SK-N-SH (cell line): ENCODE measurements at regions not wholly inside any gene's neighbourhood (a gene's known extent, or its start where the extent isn't known, plus 50 kb on each side); places are given as distances from the start of the nearest gene placed in this dataset.

Experiments used
- EP300 ChIP-seq, 2 experiments: IDR thresholded peaks; 2 replicates each; pipeline versions ENCODE4 v1.4.0 to v1.6.1; 2012; ENCODE audit warnings: borderline replicate concordance in 1 of 2, low read depth in 1 of 2, low read length in 1 of 2
- EZH2phosphoT487 ChIP-seq: fragments of 200-600 bp; sonication (generic); IDR thresholded peaks from 2 replicates; pipeline ENCODE4 v1.6.1; 2017; ENCODE audit warnings: low read depth, mixed run types, mild to moderate bottlenecking, antibody characterized with exemption, moderate library complexity, borderline replicate concordance
- FOXM1 ChIP-seq: IDR thresholded peaks from 2 replicates; pipeline ENCODE4 v1.4.0; 2012; ENCODE audit warnings: low read depth, mild to moderate bottlenecking
- GABPA ChIP-seq: IDR thresholded peaks from 2 replicates; pipeline ENCODE4 v1.4.0; 2012; ENCODE audit warnings: low read depth, mild to moderate bottlenecking
- NFIC ChIP-seq: IDR thresholded peaks from 2 replicates; pipeline ENCODE4 v1.4.0; 2012; ENCODE audit warnings: borderline replicate concordance
- POLR2AphosphoS5 ChIP-seq: IDR thresholded peaks from 2 replicates; pipeline ENCODE4 v1.6.1; 2012; ENCODE audit warnings: low read depth, low read length
- RAD21 ChIP-seq: IDR thresholded peaks from 2 replicates; pipeline ENCODE4 v1.6.1; 2012; ENCODE audit warnings: mild to moderate bottlenecking, low read length
- RFX5 ChIP-seq: IDR thresholded peaks from 2 replicates; pipeline ENCODE4 v1.6.1; 2012; ENCODE audit warnings: mild to moderate bottlenecking, improper control_type of control experiment, low read length
- TAF1 ChIP-seq: IDR thresholded peaks from 2 replicates; pipeline ENCODE4 v1.6.1; 2012; ENCODE audit warnings: low read depth, mild to moderate bottlenecking, low read length, moderate library complexity, borderline replicate concordance
- TF ChIP-seq, protein P1 (sequence below): fragments of 200-600 bp; sonication (generic); IDR thresholded peaks from 2 replicates; pipeline ENCODE4 v1.6.1; 2017; ENCODE audit warnings: antibody characterized with exemption, mild to moderate bottlenecking, moderate library complexity
- TF ChIP-seq, protein P2 (sequence below): IDR thresholded peaks from 2 replicates; pipeline ENCODE4 v1.4.0; 2012; ENCODE audit warnings: low read depth
- TF ChIP-seq, protein P3 (sequence below): fragments of 150-350 bp; IDR thresholded peaks from 2 replicates; pipeline ENCODE4 v1.6.1; 2017; ENCODE audit warnings: antibody characterized with exemption, low read length, low read depth, borderline replicate concordance

DNA sequence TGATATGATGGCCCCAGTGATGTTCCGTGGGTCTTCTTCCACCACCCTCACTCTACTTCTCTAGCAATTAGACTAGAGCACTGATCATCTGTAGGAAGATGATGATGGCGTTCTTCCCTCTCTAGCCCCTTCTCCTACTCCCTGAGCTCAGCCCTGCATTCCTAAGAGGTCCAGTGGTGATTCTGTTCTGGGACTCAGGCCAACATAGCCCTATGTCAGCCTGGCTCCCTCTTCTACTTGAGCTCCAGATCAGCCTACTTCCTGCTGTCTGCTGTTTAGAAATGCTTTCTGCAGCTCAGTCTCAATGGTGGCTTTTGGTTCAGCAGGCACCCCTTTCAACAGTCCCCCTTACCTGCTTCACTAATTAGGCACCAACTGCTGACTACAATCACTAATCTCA is 86.1 kb upstream of the ZBED5 start:
- TF ChIP-seq GABPA = no peak
- TF ChIP-seq EZH2phosphoT487 = no peak
- TF ChIP-seq, protein P1, sequence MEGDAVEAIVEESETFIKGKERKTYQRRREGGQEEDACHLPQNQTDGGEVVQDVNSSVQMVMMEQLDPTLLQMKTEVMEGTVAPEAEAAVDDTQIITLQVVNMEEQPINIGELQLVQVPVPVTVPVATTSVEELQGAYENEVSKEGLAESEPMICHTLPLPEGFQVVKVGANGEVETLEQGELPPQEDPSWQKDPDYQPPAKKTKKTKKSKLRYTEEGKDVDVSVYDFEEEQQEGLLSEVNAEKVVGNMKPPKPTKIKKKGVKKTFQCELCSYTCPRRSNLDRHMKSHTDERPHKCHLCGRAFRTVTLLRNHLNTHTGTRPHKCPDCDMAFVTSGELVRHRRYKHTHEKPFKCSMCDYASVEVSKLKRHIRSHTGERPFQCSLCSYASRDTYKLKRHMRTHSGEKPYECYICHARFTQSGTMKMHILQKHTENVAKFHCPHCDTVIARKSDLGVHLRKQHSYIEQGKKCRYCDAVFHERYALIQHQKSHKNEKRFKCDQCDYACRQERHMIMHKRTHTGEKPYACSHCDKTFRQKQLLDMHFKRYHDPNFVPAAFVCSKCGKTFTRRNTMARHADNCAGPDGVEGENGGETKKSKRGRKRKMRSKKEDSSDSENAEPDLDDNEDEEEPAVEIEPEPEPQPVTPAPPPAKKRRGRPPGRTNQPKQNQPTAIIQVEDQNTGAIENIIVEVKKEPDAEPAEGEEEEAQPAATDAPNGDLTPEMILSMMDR = no peak
- no peak for TF ChIP-seq TAF1
- TF ChIP-seq, protein P2, sequence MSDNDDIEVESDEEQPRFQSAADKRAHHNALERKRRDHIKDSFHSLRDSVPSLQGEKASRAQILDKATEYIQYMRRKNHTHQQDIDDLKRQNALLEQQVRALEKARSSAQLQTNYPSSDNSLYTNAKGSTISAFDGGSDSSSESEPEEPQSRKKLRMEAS = no peak
- TF ChIP-seq EP300 (IDR thresholded peaks at IDR 0.05; ENCODE audit: borderline replicate concordance in 1 of 2, low read depth in 1 of 2, low read length in 1 of 2) = no peak
- TF ChIP-seq, protein P3, sequence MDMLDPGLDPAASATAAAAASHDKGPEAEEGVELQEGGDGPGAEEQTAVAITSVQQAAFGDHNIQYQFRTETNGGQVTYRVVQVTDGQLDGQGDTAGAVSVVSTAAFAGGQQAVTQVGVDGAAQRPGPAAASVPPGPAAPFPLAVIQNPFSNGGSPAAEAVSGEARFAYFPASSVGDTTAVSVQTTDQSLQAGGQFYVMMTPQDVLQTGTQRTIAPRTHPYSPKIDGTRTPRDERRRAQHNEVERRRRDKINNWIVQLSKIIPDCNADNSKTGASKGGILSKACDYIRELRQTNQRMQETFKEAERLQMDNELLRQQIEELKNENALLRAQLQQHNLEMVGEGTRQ = no peak
- no peak for TF ChIP-seq NFIC
- no peak for TF ChIP-seq RFX5
- no peak for TF ChIP-seq FOXM1
- TF ChIP-seq POLR2AphosphoS5 = no peak
- TF ChIP-seq RAD21 = no peak
